Adrenal gland (tissue), 9 donors: ENCODE measurements at regions not wholly inside any gene's neighbourhood (a gene's known extent, or its start where the extent isn't known, plus 50 kb on each side); places are given as distances from the start of the nearest gene placed in this dataset.

Experiments
- DNase-seq, 7 donors: peaks; one replicate each; pipeline ENCODE4 v3.0.0-alpha.2; 2019 to 2020
- H3K27ac ChIP-seq, 5 donors: fragments of 200-600 bp; sonication (generic) in 4 of 5; 1 replicate in 3 of 5; 2 replicates in 2 of 5; pipeline versions ENCODE4 v1.5.1 to v1.8.0; 2016 to 2020; ENCODE audit warnings: mild to moderate bottlenecking in 1 of 5
- H3K27me3 ChIP-seq: fragments of 200-600 bp; 2 replicates; pipeline ENCODE4 v1.8.0; 2021
- H3K36me3 ChIP-seq, 2 donors: fragments of 200-600 bp; replicated peaks in 1 of 2; 1 replicate in 1 of 2; 2 replicates in 1 of 2; pipeline versions ENCODE4 v1.5.1 to v1.8.0; 2018 to 2022
- H3K4me1 ChIP-seq, 2 donors: fragments of 200-600 bp; replicated peaks in 1 of 2; 1 replicate in 1 of 2; 2 replicates in 1 of 2; pipeline versions ENCODE4 v1.5.1 to v1.8.0; 2018 to 2021
- H3K4me3 ChIP-seq, 4 donors: fragments of 200-600 bp; sonication (generic) in 3 of 4; one replicate each; pipeline ENCODE4 v1.5.1; 2016 to 2018
- H3K9me3 ChIP-seq, 3 donors: fragments of 200-600 bp; sonication (generic) in 1 of 3; replicated peaks in 1 of 3; 1 replicate in 2 of 3; 2 replicates in 1 of 3; pipeline versions ENCODE4 v1.5.1 to v1.8.0; 2016 to 2021
- CTCF ChIP-seq, 6 experiments: fragments of 450-650 bp in 4 of 6; fragments of 200-600 bp in 2 of 6; sonication (generic) in 1 of 6; IDR thresholded peaks; 1 replicate in 5 of 6; 2 replicates in 1 of 6; pipeline versions ENCODE4 v1.5.1 to v1.8.0; 2016 to 2021; ENCODE audit warnings: antibody characterized with exemption in 6 of 6, mild to moderate bottlenecking in 2 of 6, moderate library complexity in 1 of 6
- POLR2A ChIP-seq, 2 donors: fragments of 450-650 bp; IDR thresholded peaks; one replicate each; pipeline ENCODE4 v1.6.1; 2017; ENCODE audit warnings: antibody characterized with exemption in 2 of 2, mild to moderate bottlenecking in 2 of 2, moderate library complexity in 1 of 2
- WGBS, 4 donors: extraction: QIAGEN DNeasy Blood & Tissue Kit in 2 of 4; methylation state at CpG; one replicate each; pipeline versions ENCODE4 v1.1.5 to v1.1.7; 2013 to 2017; 5-methylcytosine and 5-hydroxymethylcytosine counted together
- intact Hi-C, 2 donors: fragments of 100-400 bp; cut with DNase I; formaldehyde crosslinking; loops; one replicate each; pipeline versions ENCODE4 v1.14.1 to v1.15.0; 2022 to 2023
- donor health status: healthy with polysubstance abuse.
- donor health status: Bipolar disorder and iron deficiency.
- donor health status: DM: yes; HTN: yes; CAD: no.
- donor health status: DM: no; HTN: no; CAD: no.
- donor health status: DM: no; HTN: no; CAD: no.

GRCh38 chr16:86373276-86373901 is 136.9 kb upstream of the FOXF1 start:
- WGBS, 4 donors = 69 to 79% (median 74%) methylated on average over 10 to 16 of the region's 16 CpGs
- Histone ChIP-seq H3K27me3 (peaks cover 6% of the 10 kb centered on the region), H3K4me1 (no peaks in the 10 kb centered on the region), H3K4me3 (no peak overlapping the region), H3K36me3 (no peaks in the 10 kb centered on the region), H3K9me3 (no peaks in the 10 kb centered on the region), H3K27ac (no peak overlapping the region)
- DNase-seq = no peak
- no peak for TF ChIP-seq POLR2A (IDR thresholded peaks at IDR 0.05)
- TF ChIP-seq CTCF (IDR thresholded peaks at IDR 0.05) = no peak
- intact Hi-C loops = no loop called here

GRCh38 chr16:86374603-86375130 is 135.7 kb upstream of the FOXF1 start:
- Histone ChIP-seq H3K36me3 (no peaks in the 10 kb centered on the region), H3K4me3 (no peak overlapping the region), H3K27me3 (peaks cover 6% of the 10 kb centered on the region), H3K4me1 (no peaks in the 10 kb centered on the region), H3K27ac (no peak overlapping the region), H3K9me3 (no peaks in the 10 kb centered on the region)
- TF ChIP-seq CTCF (IDR thresholded peaks at IDR 0.05) (no peak), POLR2A (IDR thresholded peaks at IDR 0.05) (no peak)
- intact Hi-C loops = no loop called here
- 90 to 97% (median 93%) methylated on average over 6 of the region's 6 CpGs for WGBS, 4 donors
- no peak for DNase-seq

GRCh38 chr16:86375364-86375763 is 135.0 kb upstream of the FOXF1 start:
- intact Hi-C loops = no loop called here
- Histone ChIP-seq H3K4me1 (no peaks in the 10 kb centered on the region), H3K27me3 (peaks cover 6% of the 10 kb centered on the region), H3K9me3 (no peaks in the 10 kb centered on the region), H3K27ac (no peak overlapping the region), H3K36me3 (no peaks in the 10 kb centered on the region), H3K4me3 (no peak overlapping the region)
- WGBS, 4 donors = 84 to 89% (median 86%) methylated on average over 5 of the region's 5 CpGs
- no peak for DNase-seq
- TF ChIP-seq POLR2A (IDR thresholded peaks at IDR 0.05) = no peak
- TF ChIP-seq CTCF (IDR thresholded peaks at IDR 0.05) = no peak

GRCh38 chr16:86375851-86376250 is 134.5 kb upstream of the FOXF1 start:
- H3K4me1 ChIP-seq = no peaks in the 10 kb centered on the region
- no peaks in the 10 kb centered on the region for H3K9me3 ChIP-seq
- peaks cover 6% of the 10 kb centered on the region for H3K27me3 ChIP-seq
- H3K27ac ChIP-seq = no peak overlapping the region
- TF ChIP-seq CTCF (IDR thresholded peaks at IDR 0.05) = no peak
- no peak for TF ChIP-seq POLR2A (IDR thresholded peaks at IDR 0.05)
- H3K4me3 ChIP-seq = no peak overlapping the region
- intact Hi-C loops = no loop called here
- no peaks in the 10 kb centered on the region for H3K36me3 ChIP-seq
- DNase-seq = no peak
- WGBS, 4 donors = 57 to 75% (median 63%) methylated on average over 9 of the region's 9 CpGs
